ENCODE measurements at regions not wholly inside any gene's neighbourhood (a gene's known extent, or its start where the extent isn't known, plus 50 kb on each side); places are given as distances from the start of the nearest gene placed in this dataset.

- Histone ChIP-seq H3K4me2 (ENCODE audit: low read length) (no peak overlapping the region), H3K36me3 (ENCODE audit: insufficient read depth, low read length) (no peaks in the 10 kb centered on the region), H3K27ac (ENCODE audit: low read length) (no peak overlapping the region), H3K9me2 (ENCODE audit: insufficient read depth, low read length) (no peaks in the 10 kb centered on the region), H3K9ac (ENCODE audit: low read length) (no peak overlapping the region), H2AFZ (ENCODE audit: low read depth, low read length) (no peak overlapping the region), H3K27me3 (ENCODE audit: insufficient read depth, low read depth, low read length) (no peaks in the 10 kb centered on the region), H3K4me3 (ENCODE audit: low read length) (no peak overlapping the region), H4K20me1 (ENCODE audit: insufficient read depth) (no peaks in the 10 kb centered on the region), H3K79me2 (replicated peaks; ENCODE audit: insufficient read depth, low read length) (no peaks in the 10 kb centered on the region), H3K9me3 (ENCODE audit: low read length) (no peaks in the 10 kb centered on the region), H3F3A (ENCODE audit: insufficient read depth, low read length, poor library complexity, severe bottlenecking) (no peaks in the 10 kb centered on the region)
- TF ChIP-seq POLR2AphosphoS5 (IDR thresholded peaks at IDR 0.05) (no peak), RAD21 (conservative IDR thresholded peaks at IDR 0.05) (no peak), MXI1 (conservative IDR thresholded peaks at IDR 0.05; ENCODE audit: poor library complexity, severe bottlenecking) (no peak), SMC3 (conservative IDR thresholded peaks at IDR 0.05; ENCODE audit: poor library complexity) (no peak)
Observed at GRCh38 chr12:33813536-33813935, 208.8 kb upstream of the ALG10 start.

- Histone ChIP-seq H3K4me2 (ENCODE audit: low read length) (no peak overlapping the region), H3K9me2 (ENCODE audit: insufficient read depth, low read length) (no peaks in the 10 kb centered on the region), H3K27me3 (ENCODE audit: insufficient read depth, low read depth, low read length) (no peaks in the 10 kb centered on the region), H3K9ac (ENCODE audit: low read length) (no peak overlapping the region), H3K9me3 (ENCODE audit: low read length) (peaks cover 5% of the 10 kb centered on the region), H4K20me1 (ENCODE audit: insufficient read depth) (no peaks in the 10 kb centered on the region), H3K4me3 (ENCODE audit: low read length) (no peak overlapping the region), H3K36me3 (ENCODE audit: insufficient read depth, low read length) (no peaks in the 10 kb centered on the region), H3K79me2 (replicated peaks; ENCODE audit: insufficient read depth, low read length) (no peaks in the 10 kb centered on the region), H3F3A (ENCODE audit: insufficient read depth, low read length, poor library complexity, severe bottlenecking) (no peaks in the 10 kb centered on the region), H3K27ac (ENCODE audit: low read length) (no peak overlapping the region), H2AFZ (ENCODE audit: low read depth, low read length) (no peak overlapping the region)
- TF ChIP-seq REST (IDR thresholded peaks at IDR 0.05; ENCODE audit: borderline replicate concordance) (no peak), EP300 (conservative IDR thresholded peaks at IDR 0.05; ENCODE audit: poor library complexity, severe bottlenecking) (no peak), TAF1 (IDR thresholded peaks at IDR 0.05; ENCODE audit: low read depth) (no peak), POLR2AphosphoS5 (IDR thresholded peaks at IDR 0.05) (no peak), MXI1 (conservative IDR thresholded peaks at IDR 0.05; ENCODE audit: poor library complexity, severe bottlenecking) (no peak), SMC3 (conservative IDR thresholded peaks at IDR 0.05; ENCODE audit: poor library complexity) (no peak), RAD21 (conservative IDR thresholded peaks at IDR 0.05) (no peak), EZH2 (IDR thresholded peaks at IDR 0.05; ENCODE audit: borderline replicate concordance, insufficient read depth, low read length, poor library complexity, severe bottlenecking) (no peak), CTCF (IDR thresholded peaks at IDR 0.05; ENCODE audit: poor library complexity, severe bottlenecking) (no peak)
Observed at GRCh38 chr12:33817713-33818112, 204.6 kb upstream of the ALG10 start.

GRCh38 chr12:33818313-33818712 is 204.0 kb upstream of the ALG10 start:
- H3K9me2 ChIP-seq (ENCODE audit: insufficient read depth, low read length): no peaks in the 10 kb centered on the region
- no peaks in the 10 kb centered on the region for H3K36me3 ChIP-seq (ENCODE audit: insufficient read depth, low read length)
- H3F3A ChIP-seq (ENCODE audit: insufficient read depth, low read length, poor library complexity, severe bottlenecking): no peaks in the 10 kb centered on the region
- H3K79me2 ChIP-seq (replicated peaks; ENCODE audit: insufficient read depth, low read length): no peaks in the 10 kb centered on the region
- H3K27me3 ChIP-seq (ENCODE audit: insufficient read depth, low read depth, low read length): no peaks in the 10 kb centered on the region
- no peak overlapping the region for H2AFZ ChIP-seq (ENCODE audit: low read depth, low read length)
- H3K9me3 ChIP-seq (ENCODE audit: low read length): peaks cover 5% of the 10 kb centered on the region
- TF ChIP-seq REST (IDR thresholded peaks at IDR 0.05; ENCODE audit: borderline replicate concordance): no peak
- no peak for TF ChIP-seq CTCF (IDR thresholded peaks at IDR 0.05; ENCODE audit: poor library complexity, severe bottlenecking)
- no peak for TF ChIP-seq POLR2AphosphoS5 (IDR thresholded peaks at IDR 0.05)
- TF ChIP-seq RAD21 (conservative IDR thresholded peaks at IDR 0.05): no peak
- no peak overlapping the region for H3K4me2 ChIP-seq (ENCODE audit: low read length)
- H3K9ac ChIP-seq (ENCODE audit: low read length): no peak overlapping the region
- H3K4me3 ChIP-seq (ENCODE audit: low read length): no peak overlapping the region
- no peaks in the 10 kb centered on the region for H4K20me1 ChIP-seq (ENCODE audit: insufficient read depth)
- no peak overlapping the region for H3K27ac ChIP-seq (ENCODE audit: low read length)

Data from neural cell (in vitro differentiated cells).